ENCODE measurements at regions not wholly inside any gene's neighbourhood (a gene's known extent, or its start where the extent isn't known, plus 50 kb on each side); places are given as distances from the start of the nearest gene placed in this dataset.
A peak's percentile ranks its signal among the peaks of the same experiment; 100 is the strongest.

- Histone ChIP-seq H3K36me3 (ENCODE audit: control insufficient read depth in 4 of 4, insufficient read depth in 4 of 4, low read length in 3 of 4) (no peaks in the 10 kb centered on the region), H3K4me1 (ENCODE audit: control extremely low read depth in 1 of 4, control insufficient read depth in 4 of 4, insufficient read depth in 4 of 4, low read length in 3 of 4) (no peaks in the 10 kb centered on the region), H3K27me3 (replicated peaks in 2 of 5; ENCODE audit: control insufficient read depth in 4 of 5, insufficient read depth in 5 of 5, low read length in 4 of 5) (no peaks in the 10 kb centered on the region), H3K27ac (ENCODE audit: insufficient read depth in 1 of 2, low read depth in 1 of 2, low read length in 2 of 2, poor library complexity in 1 of 2, severe bottlenecking in 2 of 2) (no peak overlapping the region), H3K9me3 (ENCODE audit: control extremely low read depth in 1 of 5, control insufficient read depth in 4 of 5, insufficient read depth in 2 of 5, low read depth in 1 of 5, low read length in 4 of 5) (peaks cover 0 to 2% (median 0%) of the 10 kb centered on the region in 5 experiments), H3K4me3 (ENCODE audit: control insufficient read depth in 1 of 7, extremely low read depth in 1 of 7, insufficient read depth in 4 of 7, low read depth in 2 of 7, low read length in 6 of 7) (no peak overlapping the region)
- CTCF ChIA-PET = no interaction called here
- peak in 1 of 3 donors; percentile 9 for DNase-seq
- WGBS (ENCODE audit: insufficient coverage) = 96% methylated on average over 7 of the region's 10 CpGs
- POLR2A ChIA-PET = no interaction called here
Observed at GRCh38 chr1:227401562-227402342, 83.5 kb upstream of the CDC42BPA start.

GRCh38 chr1:227399152-227399730 is 80.9 kb upstream of the CDC42BPA start:
- Histone ChIP-seq H3K4me1 (ENCODE audit: control extremely low read depth in 1 of 4, control insufficient read depth in 4 of 4, insufficient read depth in 4 of 4, low read length in 3 of 4) (no peaks in the 10 kb centered on the region), H3K4me3 (ENCODE audit: control insufficient read depth in 1 of 7, extremely low read depth in 1 of 7, insufficient read depth in 4 of 7, low read depth in 2 of 7, low read length in 6 of 7) (no peak overlapping the region), H3K9me3 (ENCODE audit: control extremely low read depth in 1 of 5, control insufficient read depth in 4 of 5, insufficient read depth in 2 of 5, low read depth in 1 of 5, low read length in 4 of 5) (peaks cover 0 to 2% (median 0%) of the 10 kb centered on the region in 5 experiments), H3K36me3 (ENCODE audit: control insufficient read depth in 4 of 4, insufficient read depth in 4 of 4, low read length in 3 of 4) (no peaks in the 10 kb centered on the region), H3K27ac (ENCODE audit: insufficient read depth in 1 of 2, low read depth in 1 of 2, low read length in 2 of 2, poor library complexity in 1 of 2, severe bottlenecking in 2 of 2) (no peak overlapping the region), H3K27me3 (replicated peaks in 2 of 5; ENCODE audit: control insufficient read depth in 4 of 5, insufficient read depth in 5 of 5, low read length in 4 of 5) (no peaks in the 10 kb centered on the region)
- POLR2A ChIA-PET = no interaction called here
- CTCF ChIA-PET = no interaction called here
- DNase-seq = no peak
- 83% methylated on average over 3 of the region's 4 CpGs for WGBS (ENCODE audit: insufficient coverage)

- Histone ChIP-seq H3K27ac (ENCODE audit: insufficient read depth in 1 of 2, low read depth in 1 of 2, low read length in 2 of 2, poor library complexity in 1 of 2, severe bottlenecking in 2 of 2) (peak overlapping the region in 1 of 2 experiments; percentile 68), H3K9me3 (ENCODE audit: control extremely low read depth in 1 of 5, control insufficient read depth in 4 of 5, insufficient read depth in 2 of 5, low read depth in 1 of 5, low read length in 4 of 5) (peaks cover 0 to 2% (median 0%) of the 10 kb centered on the region in 5 experiments), H3K36me3 (ENCODE audit: control insufficient read depth in 4 of 4, insufficient read depth in 4 of 4, low read length in 3 of 4) (no peaks in the 10 kb centered on the region), H3K4me3 (ENCODE audit: control insufficient read depth in 1 of 7, extremely low read depth in 1 of 7, insufficient read depth in 4 of 7, low read depth in 2 of 7, low read length in 6 of 7) (no peak overlapping the region), H3K4me1 (ENCODE audit: control extremely low read depth in 1 of 4, control insufficient read depth in 4 of 4, insufficient read depth in 4 of 4, low read length in 3 of 4) (no peaks in the 10 kb centered on the region), H3K27me3 (replicated peaks in 2 of 5; ENCODE audit: control insufficient read depth in 4 of 5, insufficient read depth in 5 of 5, low read length in 4 of 5) (no peaks in the 10 kb centered on the region)
- POLR2A ChIA-PET = no interaction called here
- 95% methylated on average over 4 of the region's 5 CpGs for WGBS (ENCODE audit: insufficient coverage)
- DNase-seq = no peak
- CTCF ChIA-PET = no interaction called here
Observed at GRCh38 chr1:227397354-227397978, 79.2 kb upstream of the CDC42BPA start.

DNA sequence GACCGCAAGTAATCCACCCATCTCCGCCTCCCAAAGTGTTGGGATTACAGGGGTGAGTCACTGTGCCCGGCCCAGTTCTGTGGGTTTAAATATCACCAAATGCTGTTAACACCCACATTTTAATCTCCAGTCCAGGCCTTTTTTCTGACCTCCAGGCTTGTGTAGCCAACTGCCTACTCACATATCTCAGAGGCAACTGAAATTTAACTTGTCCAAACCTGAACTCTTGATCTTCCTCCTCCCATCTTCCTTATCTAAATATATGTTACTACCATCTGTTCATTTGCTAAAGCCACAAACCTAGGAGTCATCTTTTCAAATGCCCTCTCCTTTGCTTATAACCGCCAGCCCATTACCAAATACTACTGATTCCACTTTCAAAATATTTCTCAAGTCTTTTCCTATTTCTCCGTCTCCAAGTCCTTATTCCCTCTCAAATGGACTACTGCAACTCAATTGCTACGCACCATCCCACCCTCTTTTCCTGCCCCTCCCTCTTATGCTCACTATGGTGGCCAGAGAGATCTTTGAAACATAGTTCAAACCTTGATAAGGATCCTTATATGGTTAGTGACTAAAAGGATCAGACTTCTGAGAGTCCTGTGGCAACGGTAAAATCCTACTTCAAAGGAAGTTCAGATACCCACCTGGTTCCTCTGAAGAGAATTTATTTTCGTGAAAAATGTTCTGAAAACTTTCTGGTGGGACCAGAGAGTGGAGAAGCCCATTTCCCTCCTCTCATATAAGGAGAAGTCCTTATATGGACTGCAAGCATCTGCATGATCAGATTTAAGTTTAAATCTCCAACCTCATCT is 78.5 kb upstream of the CDC42BPA start:
- POLR2A ChIA-PET = no interaction called here
- CTCF ChIA-PET = no interaction called here
- peak; percentile 32 to 81 (median 63) for DNase-seq
- no peak overlapping the region for H3K4me3 ChIP-seq (ENCODE audit: control insufficient read depth in 1 of 7, extremely low read depth in 1 of 7, insufficient read depth in 4 of 7, low read depth in 2 of 7, low read length in 6 of 7)
- H3K4me1 ChIP-seq (ENCODE audit: control extremely low read depth in 1 of 4, control insufficient read depth in 4 of 4, insufficient read depth in 4 of 4, low read length in 3 of 4) = peaks cover 0 to 4% (median 1%) of the 10 kb centered on the region in 4 experiments
- peaks cover 0 to 2% (median 0%) of the 10 kb centered on the region in 5 experiments for H3K9me3 ChIP-seq (ENCODE audit: control extremely low read depth in 1 of 5, control insufficient read depth in 4 of 5, insufficient read depth in 2 of 5, low read depth in 1 of 5, low read length in 4 of 5)
- no peaks in the 10 kb centered on the region for H3K36me3 ChIP-seq (ENCODE audit: control insufficient read depth in 4 of 4, insufficient read depth in 4 of 4, low read length in 3 of 4)
- H3K27ac ChIP-seq (ENCODE audit: insufficient read depth in 1 of 2, low read depth in 1 of 2, low read length in 2 of 2, poor library complexity in 1 of 2, severe bottlenecking in 2 of 2) = peak overlapping the region in 1 of 2 experiments; percentile 68
- WGBS (ENCODE audit: insufficient coverage) = 85% methylated on average over 6 of the region's 8 CpGs
- no peaks in the 10 kb centered on the region for H3K27me3 ChIP-seq (replicated peaks in 2 of 5; ENCODE audit: control insufficient read depth in 4 of 5, insufficient read depth in 5 of 5, low read length in 4 of 5)

- H3K27ac ChIP-seq (ENCODE audit: insufficient read depth in 1 of 2, low read depth in 1 of 2, low read length in 2 of 2, poor library complexity in 1 of 2, severe bottlenecking in 2 of 2) = peak overlapping the region in 1 of 2 experiments; percentile 68
- no peak for DNase-seq
- no peaks in the 10 kb centered on the region for H3K27me3 ChIP-seq (replicated peaks in 2 of 5; ENCODE audit: control insufficient read depth in 4 of 5, insufficient read depth in 5 of 5, low read length in 4 of 5)
- H3K4me1 ChIP-seq (ENCODE audit: control extremely low read depth in 1 of 4, control insufficient read depth in 4 of 4, insufficient read depth in 4 of 4, low read length in 3 of 4) = peaks cover 0 to 7% (median 6%) of the 10 kb centered on the region in 4 experiments
- CTCF ChIA-PET = interaction anchor here (0.7 kb wide), 1 partner anchor 17 kb away, joined by 3 read pairs; no protein-coding TSS in a partner anchor
- H3K4me3 ChIP-seq (ENCODE audit: control insufficient read depth in 1 of 7, extremely low read depth in 1 of 7, insufficient read depth in 4 of 7, low read depth in 2 of 7, low read length in 6 of 7) = no peak overlapping the region
- no peaks in the 10 kb centered on the region for H3K36me3 ChIP-seq (ENCODE audit: control insufficient read depth in 4 of 4, insufficient read depth in 4 of 4, low read length in 3 of 4)
- POLR2A ChIA-PET = no interaction called here
- WGBS (ENCODE audit: insufficient coverage) = no CpG with 5 or more reads among the region's 2 CpGs
- H3K9me3 ChIP-seq (ENCODE audit: control extremely low read depth in 1 of 5, control insufficient read depth in 4 of 5, insufficient read depth in 2 of 5, low read depth in 1 of 5, low read length in 4 of 5) = no peaks in the 10 kb centered on the region
Observed at GRCh38 chr1:227395426-227396028, 77.2 kb upstream of the CDC42BPA start.

GRCh38 chr1:227392984-227393764 is 74.9 kb upstream of the CDC42BPA start:
- H3K27me3 ChIP-seq (replicated peaks in 2 of 5; ENCODE audit: control insufficient read depth in 4 of 5, insufficient read depth in 5 of 5, low read length in 4 of 5) = no peaks in the 10 kb centered on the region
- no peaks in the 10 kb centered on the region for H3K9me3 ChIP-seq (ENCODE audit: control extremely low read depth in 1 of 5, control insufficient read depth in 4 of 5, insufficient read depth in 2 of 5, low read depth in 1 of 5, low read length in 4 of 5)
- ChIA-PET CTCF (no interaction called here), POLR2A (no interaction called here)
- no peak for DNase-seq
- H3K36me3 ChIP-seq (ENCODE audit: control insufficient read depth in 4 of 4, insufficient read depth in 4 of 4, low read length in 3 of 4) = no peaks in the 10 kb centered on the region
- 100% methylated on average over 1 of the region's 3 CpGs for WGBS (ENCODE audit: insufficient coverage)
- H3K4me1 ChIP-seq (ENCODE audit: control extremely low read depth in 1 of 4, control insufficient read depth in 4 of 4, insufficient read depth in 4 of 4, low read length in 3 of 4) = peaks cover 0 to 7% (median 6%) of the 10 kb centered on the region in 4 experiments
- H3K27ac ChIP-seq (ENCODE audit: insufficient read depth in 1 of 2, low read depth in 1 of 2, low read length in 2 of 2, poor library complexity in 1 of 2, severe bottlenecking in 2 of 2) = no peak overlapping the region
- no peak overlapping the region for H3K4me3 ChIP-seq (ENCODE audit: control insufficient read depth in 1 of 7, extremely low read depth in 1 of 7, insufficient read depth in 4 of 7, low read depth in 2 of 7, low read length in 6 of 7)
